ENCODE measurements at regions not wholly inside any gene's neighbourhood (a gene's known extent, or its start where the extent isn't known, plus 50 kb on each side); places are given as distances from the start of the nearest gene placed in this dataset.

DNA sequence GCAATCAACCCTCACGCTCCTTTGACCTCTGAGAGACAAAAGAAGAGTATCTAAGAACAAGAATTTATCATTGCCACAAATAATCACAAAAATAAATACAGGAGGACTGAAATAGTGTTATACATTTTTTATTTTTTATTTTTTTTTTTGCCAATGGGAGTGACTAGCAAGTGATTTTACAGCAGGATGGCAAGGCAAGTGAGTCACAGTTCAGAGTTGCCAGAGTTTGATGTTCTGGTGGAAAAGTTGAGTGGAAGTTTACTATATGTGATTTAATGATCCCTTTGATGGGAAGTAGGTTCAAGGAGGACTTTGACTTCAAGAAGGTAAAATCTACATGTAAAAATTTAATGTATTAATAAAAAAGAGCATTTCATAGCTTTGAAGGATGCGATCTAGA lies 2691.4 kb downstream of the PCDH9 start:
- H3K4me3 ChIP-seq (ENCODE audit: low read depth in 1 of 3, low read length in 3 of 3) = no peak overlapping the region
- TF ChIP-seq RXRA (IDR thresholded peaks at IDR 0.05) = no peak
- no peak for TF ChIP-seq FOXA2 (IDR thresholded peaks at IDR 0.05)
- TF ChIP-seq, protein P1, sequence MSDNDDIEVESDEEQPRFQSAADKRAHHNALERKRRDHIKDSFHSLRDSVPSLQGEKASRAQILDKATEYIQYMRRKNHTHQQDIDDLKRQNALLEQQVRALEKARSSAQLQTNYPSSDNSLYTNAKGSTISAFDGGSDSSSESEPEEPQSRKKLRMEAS (IDR thresholded peaks at IDR 0.05) = no peak
- no peaks in the 10 kb centered on the region for H3K27me3 ChIP-seq (ENCODE audit: control insufficient read depth in 4 of 4, insufficient read depth in 4 of 4, low read length in 3 of 4)
- H3K4me1 ChIP-seq (ENCODE audit: control insufficient read depth in 4 of 4, insufficient read depth in 4 of 4, low read length in 3 of 4) = no peaks in the 10 kb centered on the region
- WGBS = 84% methylated on average over 2 of the region's 2 CpGs
- H3K9me3 ChIP-seq (ENCODE audit: control insufficient read depth in 4 of 4, low read length in 3 of 4) = no peaks in the 10 kb centered on the region
- H3K27ac ChIP-seq (ENCODE audit: low read depth in 1 of 2, low read length in 2 of 2) = no peak overlapping the region
- no peaks in the 10 kb centered on the region for H3K36me3 ChIP-seq (ENCODE audit: control insufficient read depth in 4 of 4, insufficient read depth in 3 of 4, low read depth in 1 of 4, low read length in 3 of 4)
- H3K9ac ChIP-seq (ENCODE audit: low read depth in 1 of 2, low read length in 2 of 2) = no peak overlapping the region
- no peak for DNase-seq (ENCODE audit: low spot score)

DNA sequence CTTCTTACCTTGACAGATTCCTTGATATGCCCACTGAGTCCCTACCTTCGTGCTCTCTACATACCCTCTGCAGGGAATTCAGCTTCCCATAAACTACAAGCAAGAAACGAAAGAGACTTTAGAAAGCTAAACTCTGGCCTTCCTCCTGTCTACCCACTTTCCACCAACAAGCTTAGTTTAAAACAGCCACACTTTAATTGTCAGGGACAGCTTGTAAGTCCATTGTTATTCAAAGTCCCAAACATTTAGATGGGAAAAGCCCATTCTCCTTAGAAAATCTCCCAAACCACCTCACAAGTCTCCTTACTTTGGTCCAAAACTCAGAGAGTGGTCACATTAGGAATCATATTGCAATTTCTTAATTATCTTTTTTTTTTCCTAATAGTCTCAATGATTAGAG lies 2695.8 kb downstream of the PCDH9 start:
- Histone ChIP-seq H3K9me3 (ENCODE audit: control insufficient read depth in 4 of 4, low read length in 3 of 4) (no peaks in the 10 kb centered on the region), H3K27ac (ENCODE audit: low read depth in 1 of 2, low read length in 2 of 2) (no peak overlapping the region), H3K9ac (ENCODE audit: low read depth in 1 of 2, low read length in 2 of 2) (no peak overlapping the region), H3K27me3 (ENCODE audit: control insufficient read depth in 4 of 4, insufficient read depth in 4 of 4, low read length in 3 of 4) (no peaks in the 10 kb centered on the region), H3K4me1 (ENCODE audit: control insufficient read depth in 4 of 4, insufficient read depth in 4 of 4, low read length in 3 of 4) (no peaks in the 10 kb centered on the region), H3K4me3 (ENCODE audit: low read depth in 1 of 3, low read length in 3 of 3) (no peak overlapping the region), H3K36me3 (ENCODE audit: control insufficient read depth in 4 of 4, insufficient read depth in 3 of 4, low read depth in 1 of 4, low read length in 3 of 4) (no peaks in the 10 kb centered on the region)
- TF ChIP-seq HNF4G (IDR thresholded peaks at IDR 0.05) = no peak
- TF ChIP-seq FOXA1 (IDR thresholded peaks at IDR 0.05) = no peak
- TF ChIP-seq, protein P2, sequence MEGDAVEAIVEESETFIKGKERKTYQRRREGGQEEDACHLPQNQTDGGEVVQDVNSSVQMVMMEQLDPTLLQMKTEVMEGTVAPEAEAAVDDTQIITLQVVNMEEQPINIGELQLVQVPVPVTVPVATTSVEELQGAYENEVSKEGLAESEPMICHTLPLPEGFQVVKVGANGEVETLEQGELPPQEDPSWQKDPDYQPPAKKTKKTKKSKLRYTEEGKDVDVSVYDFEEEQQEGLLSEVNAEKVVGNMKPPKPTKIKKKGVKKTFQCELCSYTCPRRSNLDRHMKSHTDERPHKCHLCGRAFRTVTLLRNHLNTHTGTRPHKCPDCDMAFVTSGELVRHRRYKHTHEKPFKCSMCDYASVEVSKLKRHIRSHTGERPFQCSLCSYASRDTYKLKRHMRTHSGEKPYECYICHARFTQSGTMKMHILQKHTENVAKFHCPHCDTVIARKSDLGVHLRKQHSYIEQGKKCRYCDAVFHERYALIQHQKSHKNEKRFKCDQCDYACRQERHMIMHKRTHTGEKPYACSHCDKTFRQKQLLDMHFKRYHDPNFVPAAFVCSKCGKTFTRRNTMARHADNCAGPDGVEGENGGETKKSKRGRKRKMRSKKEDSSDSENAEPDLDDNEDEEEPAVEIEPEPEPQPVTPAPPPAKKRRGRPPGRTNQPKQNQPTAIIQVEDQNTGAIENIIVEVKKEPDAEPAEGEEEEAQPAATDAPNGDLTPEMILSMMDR (IDR thresholded peaks at IDR 0.05; ENCODE audit: low read depth, low read length, missing input control) = no peak
- TF ChIP-seq, protein P3, sequence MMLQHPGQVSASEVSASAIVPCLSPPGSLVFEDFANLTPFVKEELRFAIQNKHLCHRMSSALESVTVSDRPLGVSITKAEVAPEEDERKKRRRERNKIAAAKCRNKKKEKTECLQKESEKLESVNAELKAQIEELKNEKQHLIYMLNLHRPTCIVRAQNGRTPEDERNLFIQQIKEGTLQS (IDR thresholded peaks at IDR 0.05) = no peak
- no peak for TF ChIP-seq SP1 (IDR thresholded peaks at IDR 0.05)
- TF ChIP-seq EGR1 (IDR thresholded peaks at IDR 0.05; ENCODE audit: low read depth in 2 of 2) = no peak
- WGBS = 82% methylated on average over 2 of the region's 2 CpGs
- DNase-seq (ENCODE audit: low spot score) = no peak

DNA sequence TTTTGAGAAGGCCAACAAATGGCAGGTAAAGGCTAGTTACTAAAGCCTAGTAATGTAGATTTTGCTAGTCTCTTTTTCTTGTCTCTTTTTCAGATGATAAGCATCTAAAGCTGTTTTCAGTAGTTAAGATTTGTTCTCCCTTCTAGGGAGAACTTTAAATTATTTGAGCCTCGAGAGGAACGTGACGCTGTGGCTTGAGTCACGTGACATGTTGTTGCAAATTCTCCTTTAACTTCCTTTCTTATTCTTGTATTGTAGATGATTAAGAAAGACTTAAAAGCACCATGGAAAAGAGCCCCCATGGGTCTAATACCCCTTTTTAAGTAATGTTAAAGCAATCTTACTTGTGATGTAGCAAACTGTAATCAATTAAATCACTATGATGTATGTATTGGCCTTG lies 2698.7 kb downstream of the PCDH9 start:
- whole genome bisulfite sequencing = 85% methylated on average over 4 of the region's 4 CpGs
- no peaks in the 10 kb centered on the region for H3K4me1 ChIP-seq (ENCODE audit: control insufficient read depth in 4 of 4, insufficient read depth in 4 of 4, low read length in 3 of 4)
- no peaks in the 10 kb centered on the region for H3K36me3 ChIP-seq (ENCODE audit: control insufficient read depth in 4 of 4, insufficient read depth in 3 of 4, low read depth in 1 of 4, low read length in 3 of 4)
- H3K27me3 ChIP-seq (ENCODE audit: control insufficient read depth in 4 of 4, insufficient read depth in 4 of 4, low read length in 3 of 4) = no peaks in the 10 kb centered on the region
- H3K9ac ChIP-seq (ENCODE audit: low read depth in 1 of 2, low read length in 2 of 2) = no peak overlapping the region
- no peak overlapping the region for H3K27ac ChIP-seq (ENCODE audit: low read depth in 1 of 2, low read length in 2 of 2)
- DNase-seq (ENCODE audit: low spot score) = no peak
- H3K4me3 ChIP-seq (ENCODE audit: low read depth in 1 of 3, low read length in 3 of 3) = no peak overlapping the region
- H3K9me3 ChIP-seq (ENCODE audit: control insufficient read depth in 4 of 4, low read length in 3 of 4) = no peaks in the 10 kb centered on the region
- no peak for TF ChIP-seq JUND (IDR thresholded peaks at IDR 0.05)
- no peak for TF ChIP-seq RAD21 (IDR thresholded peaks at IDR 0.05)
- TF ChIP-seq, protein P3 (IDR thresholded peaks at IDR 0.05) = no peak
- no peak for TF ChIP-seq SP1 (IDR thresholded peaks at IDR 0.05)
- no peak for TF ChIP-seq YY1 (IDR thresholded peaks at IDR 0.05)
- TF ChIP-seq, protein P2 (IDR thresholded peaks at IDR 0.05; ENCODE audit: low read depth, low read length, missing input control) = no peak
- TF ChIP-seq RXRA (IDR thresholded peaks at IDR 0.05) = no peak
- TF ChIP-seq EGR1 (IDR thresholded peaks at IDR 0.05; ENCODE audit: low read depth in 2 of 2) = no peak
- TF ChIP-seq, protein P4, sequence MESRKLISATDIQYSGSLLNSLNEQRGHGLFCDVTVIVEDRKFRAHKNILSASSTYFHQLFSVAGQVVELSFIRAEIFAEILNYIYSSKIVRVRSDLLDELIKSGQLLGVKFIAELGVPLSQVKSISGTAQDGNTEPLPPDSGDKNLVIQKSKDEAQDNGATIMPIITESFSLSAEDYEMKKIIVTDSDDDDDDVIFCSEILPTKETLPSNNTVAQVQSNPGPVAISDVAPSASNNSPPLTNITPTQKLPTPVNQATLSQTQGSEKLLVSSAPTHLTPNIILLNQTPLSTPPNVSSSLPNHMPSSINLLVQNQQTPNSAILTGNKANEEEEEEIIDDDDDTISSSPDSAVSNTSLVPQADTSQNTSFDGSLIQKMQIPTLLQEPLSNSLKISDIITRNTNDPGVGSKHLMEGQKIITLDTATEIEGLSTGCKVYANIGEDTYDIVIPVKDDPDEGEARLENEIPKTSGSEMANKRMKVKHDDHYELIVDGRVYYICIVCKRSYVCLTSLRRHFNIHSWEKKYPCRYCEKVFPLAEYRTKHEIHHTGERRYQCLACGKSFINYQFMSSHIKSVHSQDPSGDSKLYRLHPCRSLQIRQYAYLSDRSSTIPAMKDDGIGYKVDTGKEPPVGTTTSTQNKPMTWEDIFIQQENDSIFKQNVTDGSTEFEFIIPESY (IDR thresholded peaks at IDR 0.05) = no peak
- no peak for TF ChIP-seq FOXA1 (IDR thresholded peaks at IDR 0.05)
- no peak for TF ChIP-seq HNF4G (IDR thresholded peaks at IDR 0.05)
- TF ChIP-seq TAF1 (conservative IDR thresholded peaks at IDR 0.05) = no peak
- no peak for TF ChIP-seq GABPA (IDR thresholded peaks at IDR 0.05 in 1 of 2, conservative IDR thresholded peaks at IDR 0.05 in 1 of 2)
- TF ChIP-seq NR2F2 (IDR thresholded peaks at IDR 0.05) = no peak
- no peak for TF ChIP-seq FOXA2 (IDR thresholded peaks at IDR 0.05)
- TF ChIP-seq, protein P1 (IDR thresholded peaks at IDR 0.05) = no peak
- TF ChIP-seq, protein P5, sequence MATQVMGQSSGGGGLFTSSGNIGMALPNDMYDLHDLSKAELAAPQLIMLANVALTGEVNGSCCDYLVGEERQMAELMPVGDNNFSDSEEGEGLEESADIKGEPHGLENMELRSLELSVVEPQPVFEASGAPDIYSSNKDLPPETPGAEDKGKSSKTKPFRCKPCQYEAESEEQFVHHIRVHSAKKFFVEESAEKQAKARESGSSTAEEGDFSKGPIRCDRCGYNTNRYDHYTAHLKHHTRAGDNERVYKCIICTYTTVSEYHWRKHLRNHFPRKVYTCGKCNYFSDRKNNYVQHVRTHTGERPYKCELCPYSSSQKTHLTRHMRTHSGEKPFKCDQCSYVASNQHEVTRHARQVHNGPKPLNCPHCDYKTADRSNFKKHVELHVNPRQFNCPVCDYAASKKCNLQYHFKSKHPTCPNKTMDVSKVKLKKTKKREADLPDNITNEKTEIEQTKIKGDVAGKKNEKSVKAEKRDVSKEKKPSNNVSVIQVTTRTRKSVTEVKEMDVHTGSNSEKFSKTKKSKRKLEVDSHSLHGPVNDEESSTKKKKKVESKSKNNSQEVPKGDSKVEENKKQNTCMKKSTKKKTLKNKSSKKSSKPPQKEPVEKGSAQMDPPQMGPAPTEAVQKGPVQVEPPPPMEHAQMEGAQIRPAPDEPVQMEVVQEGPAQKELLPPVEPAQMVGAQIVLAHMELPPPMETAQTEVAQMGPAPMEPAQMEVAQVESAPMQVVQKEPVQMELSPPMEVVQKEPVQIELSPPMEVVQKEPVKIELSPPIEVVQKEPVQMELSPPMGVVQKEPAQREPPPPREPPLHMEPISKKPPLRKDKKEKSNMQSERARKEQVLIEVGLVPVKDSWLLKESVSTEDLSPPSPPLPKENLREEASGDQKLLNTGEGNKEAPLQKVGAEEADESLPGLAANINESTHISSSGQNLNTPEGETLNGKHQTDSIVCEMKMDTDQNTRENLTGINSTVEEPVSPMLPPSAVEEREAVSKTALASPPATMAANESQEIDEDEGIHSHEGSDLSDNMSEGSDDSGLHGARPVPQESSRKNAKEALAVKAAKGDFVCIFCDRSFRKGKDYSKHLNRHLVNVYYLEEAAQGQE (IDR thresholded peaks at IDR 0.05) = no peak

Data from liver (tissue), 8 donors.